HepG2 (cell line): ENCODE measurements at regions not wholly inside any gene's neighbourhood (a gene's known extent, or its start where the extent isn't known, plus 50 kb on each side); places are given as distances from the start of the nearest gene placed in this dataset.

ENCODE experiments used
- ATAC-seq: fragments of 200-7000 bp; cut with Tn5 transposase; 3 replicates; pipeline ENCODE4 v1.9.1; 2020; ENCODE audit warnings: mild to moderate bottlenecking, moderate library complexity
- BruUV-seq: library from RNA; stranded (reverse); fragments of 400-500 nt; replicated peaks from 2 replicates; lab custom pipeline; 2021; lab: Mats Ljungman, UMichigan
- CTCF ChIA-PET: fragments of 300-600 bp; formaldehyde crosslinking; extraction: SDS; loops from one replicate; lab custom pipeline; 2021; ENCODE audit warnings: low total read pairs, inconsistent platforms, low intra/inter-chr PET ratio; lab: Yijun Ruan, JAX
- POLR2A ChIA-PET: fragments of 350-600 bp; sonication (Branson Sonifier 250); formaldehyde crosslinking; loops from one replicate; lab custom pipeline; 2020; ENCODE audit warnings: antibody characterized with exemption, inconsistent platforms; lab: Yijun Ruan, JAX
- DNase-seq: peaks from one replicate; pipeline ENCODE4 v3.0.0-alpha.2; 2015; ENCODE audit warnings: low spot score
- FAIRE-seq: peaks from 3 replicates; lab custom pipeline; 2011; peaks lifted over from hg19 to GRCh38; lab: Jason Lieb, UNC
- H2AFZ ChIP-seq: one replicate; pipeline ENCODE4 v1.6.1; 2011; ENCODE audit warnings: low read length, inconsistent platforms
- H3K27ac ChIP-seq: fragments of 300-600 bp; 3 replicates; pipeline ENCODE4 v1.8.0; 2011; ENCODE audit warnings: mixed run types, mild to moderate bottlenecking, mixed read lengths, low read length, inconsistent platforms; ENCODE audit not compliant: insufficient read depth; ENCODE audit errors: extremely low read length
- H3K27me3 ChIP-seq, 2 experiments: fragments of 200-600 bp in 1 of 2; 2 replicates in 1 of 2; 3 replicates in 1 of 2; pipeline versions ENCODE4 v1.6.0 to v1.8.0; 2011; ENCODE audit warnings: low read length in 2 of 2, mild to moderate bottlenecking in 2 of 2, moderate library complexity in 2 of 2, inconsistent platforms in 1 of 2; ENCODE audit not compliant: insufficient read depth in 2 of 2, control insufficient read depth in 1 of 2
- H3K36me3 ChIP-seq, 2 experiments: fragments of 200-600 bp in 1 of 2; replicated peaks in 1 of 2; 2 replicates in 1 of 2; 3 replicates in 1 of 2; pipeline versions ENCODE4 v1.5.1 to v1.8.0; 2011; ENCODE audit warnings: low read length in 2 of 2, inconsistent platforms in 1 of 2; ENCODE audit not compliant: insufficient read depth in 2 of 2, control insufficient read depth in 1 of 2
- H3K4me1 ChIP-seq: 2 replicates; pipeline ENCODE4 v1.5.1; 2012; ENCODE audit warnings: low read length, inconsistent platforms; ENCODE audit not compliant: insufficient read depth
- H3K4me2 ChIP-seq: 2 replicates; pipeline ENCODE4 v1.6.0; 2011; ENCODE audit warnings: low read depth, low read length, inconsistent platforms
- H3K4me3 ChIP-seq, 3 experiments: fragments of 200-600 bp in 1 of 3; sonication (generic), shearing (Covaris generic) in 1 of 3; replicated peaks in 1 of 3; 2 replicates each; pipeline ENCODE4 v1.5.1; 2011 to 2016; ENCODE audit warnings: low read length in 3 of 3, inconsistent platforms in 2 of 3, low read depth in 2 of 3, mild to moderate bottlenecking in 2 of 3, control low read depth in 1 of 3, mixed read lengths in 1 of 3; ENCODE audit not compliant: insufficient read depth in 1 of 3
- H3K79me2 ChIP-seq: one replicate; pipeline ENCODE4 v1.6.1; 2011; ENCODE audit warnings: low read length, inconsistent platforms; ENCODE audit not compliant: insufficient read depth
- H3K9ac ChIP-seq: 2 replicates; pipeline ENCODE4 v1.6.0; 2011; ENCODE audit warnings: mild to moderate bottlenecking, low read depth, low read length, inconsistent platforms; ENCODE audit not compliant: insufficient read depth
- H3K9me3 ChIP-seq: 2 replicates; pipeline ENCODE4 v1.5.1; 2012; ENCODE audit warnings: mild to moderate bottlenecking, low read length
- H4K20me1 ChIP-seq: 2 replicates; pipeline ENCODE4 v1.6.0; 2011; ENCODE audit warnings: inconsistent platforms, mild to moderate bottlenecking, low read length, moderate library complexity; ENCODE audit not compliant: insufficient read depth
- MED13 ChIP-seq: sonication (generic); formaldehyde crosslinking; IDR thresholded peaks from 2 replicates; pipeline ENCODE4 v1.5.0; 2020; ENCODE audit warnings: missing genetic modification reagents
- MED8 ChIP-seq: sonication (generic); formaldehyde crosslinking; IDR thresholded peaks from 2 replicates; pipeline ENCODE4 v1.8.1; 2023; ENCODE audit warnings: mild to moderate bottlenecking, missing genetic modification reagents; ENCODE audit not compliant: insufficient replicate concordance
- NFKBIZ ChIP-seq: IDR thresholded peaks from 2 replicates; pipeline ENCODE4 v1.6.1; 2018; ENCODE audit warnings: missing genetic modification reagents, missing compliant biosample characterization
- PHF21A ChIP-seq: sonication (generic); formaldehyde crosslinking; IDR thresholded peaks from 2 replicates; pipeline ENCODE4 v1.5.0; 2020; ENCODE audit warnings: mild to moderate bottlenecking, missing genetic modification reagents
- TAF15 ChIP-seq: fragments of 200-400 bp; formaldehyde crosslinking; IDR thresholded peaks from one replicate; pipeline ENCODE4 v1.6.1; 2018; ENCODE audit warnings: mild to moderate bottlenecking, low read depth, low read length; ENCODE audit not compliant: poor library complexity, severe bottlenecking
- TFAP4 ChIP-seq: sonication (generic); IDR thresholded peaks from 2 replicates; pipeline ENCODE4 v1.6.1; 2016; ENCODE audit warnings: low read depth, borderline replicate concordance
- ZBTB14 ChIP-seq: sonication (generic); formaldehyde crosslinking; IDR thresholded peaks from 2 replicates; pipeline ENCODE4 v1.4.0; 2020; ENCODE audit warnings: missing genetic modification reagents
- ZBTB8A ChIP-seq: sonication (generic); formaldehyde crosslinking; IDR thresholded peaks from 2 replicates; pipeline ENCODE4 v1.4.0; 2020; ENCODE audit warnings: mild to moderate bottlenecking, low read depth, missing genetic modification reagents, borderline replicate concordance
- ZSCAN5A ChIP-seq: sonication (generic); formaldehyde crosslinking; IDR thresholded peaks from 2 replicates; pipeline ENCODE4 v1.8.0; 2022; ENCODE audit warnings: mild to moderate bottlenecking, missing genetic modification reagents, borderline replicate concordance
- WGBS: methylation state at CpG from one replicate; pipeline ENCODE4 v1.1.6; 2017; ENCODE audit warnings: low lambda C conversion rate; 5-methylcytosine and 5-hydroxymethylcytosine counted together
- in situ Hi-C: cut with HindIII; loops from 2 replicates; pipeline ENCODE4 v1.10.0; 2017; ENCODE audit warnings: low pct_unique_long_range_greater_than_20kb; ENCODE audit not compliant: extremely low pct_ligation_motif_present
- intact Hi-C: fragments of 100-400 bp; cut with micrococcal nuclease; formaldehyde crosslinking; loops from one replicate; pipeline ENCODE4 v1.10.0; 2022; ENCODE audit not compliant: unreplicated experiment
- TF ChIP-seq, protein P1 (sequence below): sonication (generic); formaldehyde crosslinking; IDR thresholded peaks from 2 replicates; pipeline ENCODE4 v1.4.0; 2020; ENCODE audit warnings: missing genetic modification reagents, low read depth, mild to moderate bottlenecking, borderline replicate concordance
- TF ChIP-seq, protein P2 (sequence below): sonication (generic); formaldehyde crosslinking; conservative IDR thresholded peaks from 2 replicates; pipeline ENCODE4 v1.5.0; 2020; ENCODE audit warnings: missing genetic modification reagents

GRCh38 chr3:155014953-155015352, 65.2 kb upstream of the MME start (continued):
- TF ChIP-seq, protein P1, sequence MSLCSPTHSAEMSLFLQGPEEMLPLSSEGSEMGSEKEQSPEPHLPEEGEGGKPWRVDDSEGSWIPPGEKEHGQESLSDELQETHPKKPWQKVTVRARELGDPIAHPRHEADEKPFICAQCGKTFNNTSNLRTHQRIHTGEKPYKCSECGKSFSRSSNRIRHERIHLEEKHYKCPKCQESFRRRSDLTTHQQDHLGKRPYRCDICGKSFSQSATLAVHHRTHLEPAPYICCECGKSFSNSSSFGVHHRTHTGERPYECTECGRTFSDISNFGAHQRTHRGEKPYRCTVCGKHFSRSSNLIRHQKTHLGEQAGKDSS (CRISPR knock-in tag), result no peak
- no peak for TF ChIP-seq ZBTB8A (CRISPR knock-in tag)

DNA sequence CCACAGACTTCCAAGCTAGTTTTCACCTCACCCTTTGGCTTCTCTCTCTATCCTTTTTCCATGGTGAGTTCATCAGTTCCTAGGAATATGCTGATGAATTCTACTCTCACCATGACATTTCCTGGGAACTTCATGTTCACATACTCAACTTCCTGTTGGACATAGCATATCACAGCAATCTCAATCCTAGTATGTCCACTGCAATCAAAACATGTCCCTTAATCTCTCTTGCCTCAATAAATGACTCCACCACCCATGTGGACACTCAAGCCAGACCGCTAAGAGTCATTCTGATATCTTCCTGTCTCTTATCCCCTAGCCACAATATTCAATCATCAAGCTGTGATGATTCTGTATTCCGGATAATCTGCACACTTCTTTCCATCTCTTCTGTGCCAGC, 66.7 kb upstream of the MME start:
- no peak overlapping the region for H3K27ac ChIP-seq
- no peaks in the 10 kb centered on the region for H4K20me1 ChIP-seq
- no peak overlapping the region for H3K9ac ChIP-seq
- no peaks in the 10 kb centered on the region for H3K4me1 ChIP-seq
- H3K9me3 ChIP-seq, result no peaks in the 10 kb centered on the region
- intact Hi-C loops (no loop called here), in situ Hi-C loops (no loop called here)
- H3K36me3 ChIP-seq, result no peaks in the 10 kb centered on the region
- TF ChIP-seq MED13 (CRISPR knock-in tag), result no peak
- ChIA-PET POLR2A (no interaction called here), CTCF (no interaction called here)
- no peak overlapping the region for H3K4me3 ChIP-seq
- H3K27me3 ChIP-seq, result no peaks in the 10 kb centered on the region
- DNase-seq (no peak), FAIRE-seq (no peak), ATAC-seq (no peak)
- BruUV-seq, result no TSS peak
- no peak overlapping the region for H2AFZ ChIP-seq
- no peaks in the 10 kb centered on the region for H3K79me2 ChIP-seq
- no peak overlapping the region for H3K4me2 ChIP-seq
- 4% methylated on average over 2 of the region's 2 CpGs for WGBS

GRCh38 chr3:155012584-155012983, 67.5 kb upstream of the MME start:
- H3K9ac ChIP-seq, result no peak overlapping the region
- no peaks in the 10 kb centered on the region for H4K20me1 ChIP-seq
- WGBS, result 22% methylated on average over 4 of the region's 4 CpGs
- ATAC-seq (no peak), FAIRE-seq (no peak), DNase-seq (no peak)
- ChIA-PET POLR2A (no interaction called here), CTCF (no interaction called here)
- no peaks in the 10 kb centered on the region for H3K9me3 ChIP-seq
- in situ Hi-C loops, result no loop called here
- no peak overlapping the region for H3K4me3 ChIP-seq
- H3K79me2 ChIP-seq, result no peaks in the 10 kb centered on the region
- intact Hi-C loops, result no loop called here
- no peaks in the 10 kb centered on the region for H3K36me3 ChIP-seq
- H3K27ac ChIP-seq, result no peak overlapping the region
- no peak overlapping the region for H2AFZ ChIP-seq
- no peaks in the 10 kb centered on the region for H3K27me3 ChIP-seq
- H3K4me2 ChIP-seq, result no peak overlapping the region
- BruUV-seq, result no TSS peak
- no peaks in the 10 kb centered on the region for H3K4me1 ChIP-seq
- TF ChIP-seq, protein P2, sequence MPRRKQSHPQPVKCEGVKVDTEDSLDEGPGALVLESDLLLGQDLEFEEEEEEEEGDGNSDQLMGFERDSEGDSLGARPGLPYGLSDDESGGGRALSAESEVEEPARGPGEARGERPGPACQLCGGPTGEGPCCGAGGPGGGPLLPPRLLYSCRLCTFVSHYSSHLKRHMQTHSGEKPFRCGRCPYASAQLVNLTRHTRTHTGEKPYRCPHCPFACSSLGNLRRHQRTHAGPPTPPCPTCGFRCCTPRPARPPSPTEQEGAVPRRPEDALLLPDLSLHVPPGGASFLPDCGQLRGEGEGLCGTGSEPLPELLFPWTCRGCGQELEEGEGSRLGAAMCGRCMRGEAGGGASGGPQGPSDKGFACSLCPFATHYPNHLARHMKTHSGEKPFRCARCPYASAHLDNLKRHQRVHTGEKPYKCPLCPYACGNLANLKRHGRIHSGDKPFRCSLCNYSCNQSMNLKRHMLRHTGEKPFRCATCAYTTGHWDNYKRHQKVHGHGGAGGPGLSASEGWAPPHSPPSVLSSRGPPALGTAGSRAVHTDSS (CRISPR knock-in tag), result no peak
- TF ChIP-seq TFAP4, result no peak
- no peak for TF ChIP-seq PHF21A (CRISPR knock-in tag)
- no peak for TF ChIP-seq TAF15
- no peak for TF ChIP-seq ZSCAN5A (CRISPR knock-in tag)
- no peak for TF ChIP-seq NFKBIZ (CRISPR knock-in tag)
- TF ChIP-seq MED8 (CRISPR knock-in tag), result no peak
- TF ChIP-seq ZBTB14, result no peak
